Activated naive CD8-positive, alpha-beta T cell treated with anti-CD3 and anti-CD28 coated beads for 36 hours (primary cell): ENCODE measurements at regions not wholly inside any gene's neighbourhood (a gene's known extent, or its start where the extent isn't known, plus 50 kb on each side); places are given as distances from the start of the nearest gene placed in this dataset.

ENCODE experiments used
- DNase-seq: peaks from one replicate; pipeline ENCODE4 v3.0.0; 2021
- H3K27ac Mint-ChIP-seq: one replicate; pipeline ENCODE4 v1.8.0; 2022; ENCODE audit warnings: mild to moderate bottlenecking, moderate library complexity, mixed read lengths
- H3K27me3 Mint-ChIP-seq: one replicate; pipeline ENCODE4 v1.8.0; 2022; ENCODE audit warnings: mild to moderate bottlenecking, mixed read lengths
- H3K36me3 Mint-ChIP-seq: one replicate; pipeline ENCODE4 v1.8.0; 2021; ENCODE audit warnings: mild to moderate bottlenecking, mixed read lengths
- H3K4me1 Mint-ChIP-seq: one replicate; pipeline ENCODE4 v1.8.0; 2021; ENCODE audit warnings: mixed read lengths
- H3K4me3 Mint-ChIP-seq: one replicate; pipeline ENCODE4 v1.8.0; 2022; ENCODE audit warnings: mild to moderate bottlenecking, moderate library complexity, mixed read lengths
- H3K9me3 Mint-ChIP-seq: one replicate; pipeline ENCODE4 v1.8.0; 2022; ENCODE audit warnings: mixed read lengths

- Mint-ChIP-seq H3K4me3 (no peak overlapping the region), H3K4me1 (no peaks in the 10 kb centered on the region), H3K36me3 (no peaks in the 10 kb centered on the region), H3K27ac (no peak overlapping the region), H3K27me3 (no peaks in the 10 kb centered on the region), H3K9me3 (no peaks in the 10 kb centered on the region)
- no peak for DNase-seq
Observed at GRCh38 chr4:177220376-177220775, 89.3 kb upstream of the NEIL3 start.

- Mint-ChIP-seq H3K27me3 (no peaks in the 10 kb centered on the region), H3K27ac (no peak overlapping the region), H3K4me1 (no peaks in the 10 kb centered on the region), H3K9me3 (no peaks in the 10 kb centered on the region), H3K36me3 (no peaks in the 10 kb centered on the region), H3K4me3 (no peak overlapping the region)
- no peak for DNase-seq
Observed at GRCh38 chr4:177222781-177223180, 86.9 kb upstream of the NEIL3 start.

DNA sequence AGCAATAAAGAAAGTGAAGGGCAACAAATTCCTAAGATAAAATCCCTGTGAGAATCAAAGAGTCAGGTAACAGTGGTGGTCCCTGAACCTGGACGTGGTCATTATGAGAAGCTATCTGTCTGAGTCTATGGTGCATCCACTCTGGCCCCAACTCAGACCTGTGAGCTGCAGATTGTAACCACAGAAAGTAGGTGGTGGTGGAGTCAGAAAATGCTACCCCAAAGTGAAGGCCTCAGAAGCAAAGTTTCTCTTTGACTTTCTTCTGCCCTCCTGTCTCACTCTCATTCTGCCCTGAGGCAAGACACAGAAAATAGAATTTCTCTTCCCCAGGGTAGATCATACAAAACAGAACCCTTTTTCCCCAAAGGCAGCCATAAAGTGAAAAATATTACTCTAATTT, 84.1 kb upstream of the NEIL3 start:
- Mint-ChIP-seq H3K4me1 (peaks cover 10% of the 10 kb centered on the region), H3K9me3 (no peaks in the 10 kb centered on the region), H3K36me3 (no peaks in the 10 kb centered on the region), H3K27ac (no peak overlapping the region), H3K4me3 (no peak overlapping the region), H3K27me3 (no peaks in the 10 kb centered on the region)
- DNase-seq, result no peak

DNA sequence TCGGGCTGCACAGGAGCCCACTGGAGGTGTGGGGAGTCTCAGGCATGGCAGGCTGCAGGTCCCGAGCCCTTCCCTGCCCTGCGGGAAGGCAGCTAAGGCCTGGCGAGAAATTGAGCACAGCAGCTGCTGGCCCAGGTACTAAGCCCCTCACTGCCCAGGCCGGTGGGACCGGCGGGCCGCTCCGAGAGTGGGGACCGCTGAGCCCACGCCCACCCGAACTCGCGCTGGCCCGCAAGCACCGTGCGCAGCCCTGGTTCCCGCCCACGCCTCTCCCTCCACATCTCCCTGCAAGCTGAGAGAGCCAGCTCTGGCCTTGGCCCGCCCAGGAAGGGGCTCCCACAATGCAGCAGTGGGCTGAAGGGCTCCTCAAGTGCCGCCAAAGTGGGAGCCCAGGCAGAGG, 82.0 kb upstream of the NEIL3 start:
- Mint-ChIP-seq H3K36me3 (no peaks in the 10 kb centered on the region), H3K4me3 (no peak overlapping the region), H3K9me3 (no peaks in the 10 kb centered on the region), H3K4me1 (peaks cover 10% of the 10 kb centered on the region), H3K27me3 (no peaks in the 10 kb centered on the region), H3K27ac (no peak overlapping the region)
- DNase-seq, result no peak

GRCh38 chr4:177228599-177228998, 81.1 kb upstream of the NEIL3 start:
- H3K4me3 Mint-ChIP-seq, result no peak overlapping the region

DNA sequence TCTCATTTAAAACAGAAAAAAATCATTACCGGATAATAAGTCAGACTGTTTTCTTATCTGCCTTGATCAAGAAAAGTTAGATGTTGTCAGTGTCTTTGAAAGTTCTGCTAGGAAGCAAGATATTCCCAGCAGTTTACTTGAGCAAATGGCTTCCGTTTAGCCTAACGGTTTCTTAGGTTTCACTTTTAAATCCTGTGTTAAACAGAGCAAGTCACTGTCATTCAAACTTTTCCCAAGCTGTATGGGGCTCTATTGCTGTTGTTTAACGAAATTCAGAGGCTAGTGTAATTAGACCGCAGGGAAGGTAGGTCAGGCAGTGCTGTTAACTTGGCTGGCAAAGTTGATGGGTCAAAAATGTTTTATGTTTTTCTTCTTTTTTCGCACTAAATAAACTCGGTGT, 80.3 kb upstream of the NEIL3 start:
- Mint-ChIP-seq H3K27me3 (no peaks in the 10 kb centered on the region), H3K27ac (no peak overlapping the region), H3K36me3 (no peaks in the 10 kb centered on the region), H3K4me3 (peak overlapping the region; percentile 19), H3K9me3 (no peaks in the 10 kb centered on the region), H3K4me1 (peaks cover 10% of the 10 kb centered on the region)
- no peak for DNase-seq

More at GRCh38 chr4:177228599-177228998, 81.1 kb upstream of the NEIL3 start:
- H3K9me3 Mint-ChIP-seq, result no peaks in the 10 kb centered on the region
- DNase-seq, result no peak
- H3K27ac Mint-ChIP-seq, result no peak overlapping the region
- no peaks in the 10 kb centered on the region for H3K36me3 Mint-ChIP-seq
- no peaks in the 10 kb centered on the region for H3K27me3 Mint-ChIP-seq
- H3K4me1 Mint-ChIP-seq, result peaks cover 10% of the 10 kb centered on the region

DNA sequence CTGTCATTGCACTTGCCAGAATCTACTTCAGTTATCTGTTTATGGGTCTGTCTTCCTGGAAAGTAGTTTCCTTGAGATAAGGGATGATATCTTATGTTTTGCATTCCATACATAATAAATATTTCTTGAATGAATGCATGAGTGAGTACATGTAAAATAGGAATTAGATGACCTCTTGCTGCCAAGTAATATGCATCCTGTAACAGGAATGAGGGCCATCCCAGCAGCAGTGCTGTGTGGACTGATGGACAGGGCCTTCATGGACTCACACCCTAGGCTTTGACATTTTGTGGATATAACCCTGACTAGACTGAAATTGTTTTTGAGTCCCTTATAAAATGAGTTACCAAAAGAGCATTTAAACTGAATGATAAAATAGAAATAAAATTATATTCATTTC, 77.2 kb upstream of the NEIL3 start:
- no peak for DNase-seq
- Mint-ChIP-seq H3K27me3 (no peaks in the 10 kb centered on the region), H3K9me3 (no peaks in the 10 kb centered on the region), H3K36me3 (no peaks in the 10 kb centered on the region), H3K4me3 (no peak overlapping the region), H3K4me1 (peaks cover 10% of the 10 kb centered on the region), H3K27ac (no peak overlapping the region)

DNA sequence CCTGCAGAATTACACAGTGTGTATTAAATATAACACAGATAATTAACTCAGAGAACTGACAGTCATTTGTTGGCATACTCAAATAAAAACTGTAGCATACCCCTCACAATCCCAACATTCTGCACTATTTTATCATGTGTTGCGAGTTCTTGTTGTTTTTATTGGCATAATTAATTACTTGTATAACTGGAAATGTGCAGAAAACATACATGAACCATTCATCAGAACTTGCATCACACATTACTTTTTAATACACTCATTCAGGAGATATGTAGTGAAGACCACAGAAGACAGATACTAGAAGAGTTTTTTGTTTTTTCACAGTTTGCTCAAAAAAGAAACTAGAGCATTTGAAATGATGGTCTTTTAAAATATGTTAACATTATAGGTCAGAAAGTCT, 74.6 kb upstream of the NEIL3 start:
- no peak overlapping the region for H3K27ac Mint-ChIP-seq
- DNase-seq, result no peak
- H3K27me3 Mint-ChIP-seq, result no peaks in the 10 kb centered on the region
- H3K4me3 Mint-ChIP-seq, result no peak overlapping the region
- no peaks in the 10 kb centered on the region for H3K36me3 Mint-ChIP-seq
- no peaks in the 10 kb centered on the region for H3K4me1 Mint-ChIP-seq
- H3K9me3 Mint-ChIP-seq, result no peaks in the 10 kb centered on the region

DNA sequence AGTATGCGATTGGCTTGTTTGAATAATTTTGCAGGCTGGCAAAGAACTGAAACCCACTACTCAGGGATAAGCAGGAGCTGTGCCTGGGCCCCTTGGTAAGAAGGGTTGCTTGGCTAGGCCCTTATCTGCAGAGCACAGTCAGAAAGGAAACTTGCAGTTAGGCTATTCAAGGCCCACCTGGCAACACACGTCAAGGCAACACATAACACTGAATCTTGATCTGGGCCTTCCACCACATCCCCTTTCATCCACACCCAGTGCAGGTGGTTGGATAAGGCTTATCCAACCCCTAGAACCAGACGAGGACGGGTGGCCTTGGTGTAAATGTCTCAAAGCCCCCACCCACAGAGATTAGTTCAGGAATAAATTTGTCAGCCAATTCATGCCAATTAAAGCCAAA, 72.8 kb upstream of the NEIL3 start:
- Mint-ChIP-seq H3K4me3 (no peak overlapping the region), H3K4me1 (no peaks in the 10 kb centered on the region), H3K27me3 (no peaks in the 10 kb centered on the region), H3K36me3 (no peaks in the 10 kb centered on the region), H3K27ac (no peak overlapping the region), H3K9me3 (no peaks in the 10 kb centered on the region)
- DNase-seq, result no peak

- H3K27ac Mint-ChIP-seq, result no peak overlapping the region
- no peak for DNase-seq
- H3K4me1 Mint-ChIP-seq, result no peaks in the 10 kb centered on the region
- H3K27me3 Mint-ChIP-seq, result no peaks in the 10 kb centered on the region
- H3K4me3 Mint-ChIP-seq, result no peak overlapping the region
- H3K9me3 Mint-ChIP-seq, result no peaks in the 10 kb centered on the region
- no peaks in the 10 kb centered on the region for H3K36me3 Mint-ChIP-seq
Observed at GRCh38 chr4:177237291-177237690, 72.4 kb upstream of the NEIL3 start.

- H3K4me1 Mint-ChIP-seq, result no peaks in the 10 kb centered on the region
- H3K27me3 Mint-ChIP-seq, result no peaks in the 10 kb centered on the region
- no peaks in the 10 kb centered on the region for H3K9me3 Mint-ChIP-seq
- H3K4me3 Mint-ChIP-seq, result no peak overlapping the region
- H3K27ac Mint-ChIP-seq, result no peak overlapping the region
- no peaks in the 10 kb centered on the region for H3K36me3 Mint-ChIP-seq
- no peak for DNase-seq
Observed at GRCh38 chr4:177239477-177239876, 70.2 kb upstream of the NEIL3 start.

- Mint-ChIP-seq H3K4me3 (no peak overlapping the region), H3K27ac (no peak overlapping the region), H3K4me1 (no peaks in the 10 kb centered on the region)
Observed at GRCh38 chr4:177239878-177240277, 69.8 kb upstream of the NEIL3 start.

DNA sequence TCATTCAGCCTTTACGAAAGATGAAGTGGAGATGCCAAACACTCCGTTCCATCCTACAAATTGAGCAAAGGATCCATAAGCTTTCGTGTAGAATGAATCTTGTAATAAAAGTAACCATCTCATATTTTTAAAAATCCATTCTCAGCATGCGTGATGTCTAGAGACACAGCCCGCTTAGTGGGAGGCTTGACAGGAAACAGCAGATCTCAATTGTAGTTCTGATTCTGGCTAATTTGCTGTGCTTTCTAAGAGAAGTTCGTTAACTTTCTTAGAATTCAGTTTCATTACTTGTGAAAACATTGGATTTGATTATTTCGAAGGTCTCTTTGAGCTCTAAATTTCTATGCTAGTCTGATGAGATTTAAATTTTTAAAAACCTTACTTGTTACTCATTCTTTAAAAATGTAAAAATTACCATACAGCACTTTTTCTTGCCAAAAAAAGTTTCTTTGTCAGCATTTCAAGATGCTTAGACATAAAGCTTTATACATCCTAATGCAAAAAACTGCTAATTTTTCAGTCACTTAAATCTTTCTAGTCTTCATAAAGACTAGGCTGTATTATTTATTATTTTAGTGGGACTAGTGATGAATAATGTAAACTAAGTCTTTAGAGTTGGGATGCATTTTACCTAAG, 66.9 kb upstream of the NEIL3 start:
- no peaks in the 10 kb centered on the region for H3K36me3 Mint-ChIP-seq
- no peak overlapping the region for H3K27ac Mint-ChIP-seq
- no peaks in the 10 kb centered on the region for H3K9me3 Mint-ChIP-seq
- no peak for DNase-seq
- no peak overlapping the region for H3K4me3 Mint-ChIP-seq
- no peaks in the 10 kb centered on the region for H3K27me3 Mint-ChIP-seq
- no peaks in the 10 kb centered on the region for H3K4me1 Mint-ChIP-seq

More at GRCh38 chr4:177239878-177240277, 69.8 kb upstream of the NEIL3 start:
- no peaks in the 10 kb centered on the region for H3K36me3 Mint-ChIP-seq
- no peaks in the 10 kb centered on the region for H3K27me3 Mint-ChIP-seq
- H3K9me3 Mint-ChIP-seq, result no peaks in the 10 kb centered on the region
- DNase-seq, result no peak

- H3K4me3 Mint-ChIP-seq, result no peak overlapping the region
- no peaks in the 10 kb centered on the region for H3K36me3 Mint-ChIP-seq
- H3K4me1 Mint-ChIP-seq, result peaks cover 8% of the 10 kb centered on the region
- H3K27me3 Mint-ChIP-seq, result peaks cover 16% of the 10 kb centered on the region
- H3K27ac Mint-ChIP-seq, result no peak overlapping the region
- H3K9me3 Mint-ChIP-seq, result no peaks in the 10 kb centered on the region
- no peak for DNase-seq
Observed at GRCh38 chr4:177246641-177247584, 62.8 kb upstream of the NEIL3 start.

DNA sequence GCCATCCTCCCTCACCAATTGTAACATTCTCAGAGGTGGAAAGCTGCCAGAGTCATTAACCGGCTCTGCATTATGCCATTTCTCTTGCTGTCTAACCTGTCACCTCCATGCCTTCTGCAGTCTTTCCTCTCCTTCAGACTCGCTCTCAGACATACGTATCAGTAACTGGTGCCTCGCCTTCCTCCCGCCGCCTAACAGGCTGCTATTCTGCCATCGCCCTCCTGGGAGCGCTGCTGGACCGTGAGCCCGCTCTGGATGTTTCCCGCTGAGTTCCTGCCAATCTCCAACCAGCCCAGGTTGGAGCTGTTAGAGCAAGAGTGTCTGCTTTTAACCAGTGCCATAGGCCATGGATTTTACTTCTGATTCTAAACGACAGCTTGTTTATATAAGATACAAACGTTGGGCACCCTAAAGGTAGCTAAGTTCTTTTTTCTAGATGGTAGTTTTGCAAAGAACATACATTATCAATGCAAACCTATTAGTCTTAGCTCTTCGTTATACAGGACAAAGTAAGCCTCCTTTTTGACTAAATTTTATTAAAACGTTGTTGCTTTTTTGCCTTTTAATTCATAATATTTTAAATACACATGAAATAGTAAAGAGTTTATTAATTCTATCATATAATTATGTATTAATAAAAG, 59.5 kb upstream of the NEIL3 start:
- peaks cover 16% of the 10 kb centered on the region for H3K27me3 Mint-ChIP-seq
- no peaks in the 10 kb centered on the region for H3K9me3 Mint-ChIP-seq
- DNase-seq, result peak; percentile 63
- H3K27ac Mint-ChIP-seq, result no peak overlapping the region
- H3K4me3 Mint-ChIP-seq, result no peak overlapping the region
- H3K4me1 Mint-ChIP-seq, result peaks cover 8% of the 10 kb centered on the region
- H3K36me3 Mint-ChIP-seq, result no peaks in the 10 kb centered on the region
